ENCODE measurements at regions not wholly inside any gene's neighbourhood (a gene's known extent, or its start where the extent isn't known, plus 50 kb on each side); places are given as distances from the start of the nearest gene placed in this dataset.

DNA sequence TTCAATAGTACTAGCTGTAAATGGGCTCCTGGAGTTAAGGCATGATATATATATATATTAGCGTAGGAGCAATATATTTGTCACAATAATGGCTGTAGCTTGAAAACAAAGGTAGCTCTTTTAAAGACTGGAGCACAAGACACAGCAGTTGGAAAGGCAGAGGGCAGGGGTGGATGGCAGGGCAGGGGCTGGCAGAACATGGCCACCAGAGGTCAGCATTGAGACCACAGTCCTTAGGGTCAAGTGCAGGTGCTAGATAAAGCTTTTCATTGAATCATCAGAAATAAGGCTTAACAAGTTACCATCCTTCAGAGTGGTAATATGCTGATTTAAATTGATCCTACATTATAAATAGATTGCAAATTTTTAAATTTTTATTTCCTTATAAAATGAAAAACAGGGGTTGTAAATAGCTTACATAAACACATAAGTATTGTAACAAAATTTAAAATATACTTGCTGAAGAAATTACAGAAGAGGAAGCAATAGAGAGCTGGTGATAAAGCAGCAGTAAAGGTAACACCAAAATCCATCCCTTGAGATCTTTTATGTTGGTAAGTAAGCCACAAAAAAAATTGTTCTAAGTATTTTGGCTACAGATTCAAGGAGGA is 161.2 kb upstream of the PIEZO2 start:
- DNase-seq = peak in 1 of 2 experiments; percentile 48

DNA sequence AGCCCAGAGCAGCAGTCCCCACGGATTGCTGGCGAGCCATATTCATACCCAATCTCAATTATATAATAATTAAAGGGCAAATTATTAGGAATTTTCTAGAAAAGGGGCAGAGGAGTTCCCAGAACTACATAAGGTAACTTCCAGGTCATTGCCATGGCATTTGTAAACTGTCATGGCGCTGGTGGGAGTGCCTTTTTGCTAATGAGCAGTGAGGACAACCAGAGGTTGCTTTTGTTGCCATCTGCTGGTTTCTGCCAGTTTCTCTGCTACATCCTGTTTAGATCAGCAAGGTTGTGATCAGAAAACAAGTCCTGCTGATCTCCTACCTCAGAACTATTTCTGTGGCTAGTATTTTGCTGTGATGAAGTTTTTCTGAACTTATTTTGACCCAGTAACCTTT is 159.8 kb upstream of the PIEZO2 start:
- DNase-seq = peak in 1 of 2 experiments; percentile 6

DNA sequence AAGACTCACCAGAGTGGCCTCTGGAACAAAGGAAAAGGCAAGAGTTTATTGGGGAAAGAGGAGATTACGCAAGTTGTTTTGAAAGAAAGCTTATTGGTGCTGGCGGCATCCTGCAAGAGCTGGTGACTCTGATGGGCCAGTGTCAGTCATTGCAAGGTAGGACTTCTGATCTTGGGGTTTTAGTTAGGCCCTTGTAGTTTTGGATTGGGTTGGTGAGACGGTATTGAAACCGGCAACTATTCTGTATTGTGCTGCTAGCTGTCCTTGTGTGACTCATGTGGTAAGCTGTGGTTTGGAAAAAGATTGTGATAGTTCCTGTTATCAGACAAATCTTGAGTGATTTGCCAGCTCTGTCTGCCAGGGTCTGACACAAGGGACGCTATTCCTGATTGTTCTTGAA is 159.1 kb upstream of the PIEZO2 start:
- DNase-seq = no peak

DNA sequence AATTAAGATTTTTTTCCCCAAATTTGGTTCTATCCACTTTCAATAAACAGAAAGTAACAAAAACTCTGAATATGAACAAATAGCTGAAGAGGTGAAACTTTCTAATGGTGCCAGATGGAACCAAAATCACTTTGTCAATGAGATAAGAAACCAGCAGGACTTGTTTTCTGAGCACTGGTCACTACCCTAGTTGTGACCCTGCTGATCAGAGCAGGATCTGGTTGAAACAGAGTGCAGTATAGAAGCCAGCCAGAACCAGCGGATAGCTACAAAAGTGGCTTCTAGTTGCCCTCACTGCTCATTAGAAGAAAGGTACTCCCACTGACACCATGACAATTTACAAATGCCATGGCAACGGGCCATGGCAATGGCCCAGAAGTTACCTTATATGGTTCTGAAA is 158.3 kb upstream of the PIEZO2 start:
- no peak for DNase-seq

DNA sequence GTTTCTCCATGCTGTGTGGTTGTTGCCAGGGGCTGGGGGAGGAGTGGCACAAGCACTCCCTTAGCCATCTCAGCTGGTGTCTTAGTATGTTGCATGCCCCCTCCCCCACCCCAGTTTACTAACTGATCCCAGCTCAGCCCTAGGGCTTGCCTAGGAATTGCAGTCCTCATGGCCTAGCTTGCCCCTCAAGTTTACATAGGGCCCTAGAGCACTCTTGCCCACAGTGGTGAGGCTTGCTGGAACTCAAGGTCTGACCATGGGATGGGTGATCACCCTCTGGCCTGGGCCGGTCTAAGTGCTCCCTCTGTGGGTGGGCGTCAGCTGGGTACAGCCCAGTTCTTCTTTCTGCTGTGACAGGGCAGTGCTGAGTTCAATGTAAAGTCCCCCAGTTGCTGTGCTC is 156.1 kb upstream of the PIEZO2 start:
- DNase-seq = no peak

DNA sequence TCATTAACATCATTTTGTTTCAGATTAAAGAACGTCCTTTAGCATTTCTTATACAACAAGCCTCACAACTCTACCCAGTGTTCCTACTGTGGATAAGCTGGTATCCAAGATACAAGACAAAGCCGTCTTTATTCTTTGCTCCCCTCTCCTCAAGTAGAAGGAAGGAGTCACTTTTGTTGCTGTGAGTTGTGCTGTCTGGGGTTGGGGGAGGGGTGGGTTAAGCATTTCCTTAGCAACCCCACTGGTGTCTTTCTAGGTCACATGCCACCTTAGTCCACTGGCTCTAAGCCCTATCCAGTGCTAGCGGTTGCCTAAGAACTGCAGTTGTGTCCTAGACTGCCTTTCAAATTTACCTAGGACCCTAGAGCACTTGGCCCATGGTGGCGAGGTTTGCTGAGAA is 155.6 kb upstream of the PIEZO2 start:
- no peak for DNase-seq

DNA sequence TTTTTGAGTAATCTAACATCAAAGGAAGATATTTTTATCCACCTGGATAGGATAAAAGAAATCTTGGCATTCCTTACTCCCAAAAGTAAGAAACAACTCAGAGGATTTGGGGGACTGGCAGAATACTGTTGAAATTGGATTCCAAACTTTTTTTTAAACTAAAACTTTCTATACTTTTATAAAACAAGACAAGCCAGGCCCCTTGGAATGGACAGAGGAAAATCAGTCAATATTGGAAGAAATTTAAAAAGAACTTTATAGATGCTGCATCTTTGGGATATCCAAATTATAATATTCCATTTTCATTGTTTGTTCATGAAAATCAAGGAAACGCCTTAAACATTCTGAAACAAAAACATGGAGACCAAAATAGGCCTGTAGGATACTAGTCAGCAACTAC is 147.6 kb upstream of the PIEZO2 start:
- DNase-seq = no peak

DNA sequence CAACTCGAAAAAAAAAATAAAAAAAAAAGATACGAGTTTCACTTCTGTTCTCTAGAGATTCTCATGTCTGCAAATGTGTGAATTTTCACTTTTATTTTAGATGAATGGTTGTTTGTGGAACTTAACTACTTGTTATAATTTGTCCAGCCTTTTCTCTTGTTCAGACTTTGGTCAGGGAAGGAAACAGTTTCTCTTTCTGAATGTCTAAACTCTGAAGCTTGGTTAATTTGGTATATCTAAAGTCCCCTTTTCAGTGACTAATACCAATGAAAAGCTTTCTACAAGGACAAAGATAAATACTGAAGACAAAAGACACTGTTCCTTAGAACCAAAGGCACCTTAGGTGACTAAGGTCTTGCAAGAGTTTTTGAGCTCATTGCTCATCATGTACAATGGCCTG is 144.4 kb upstream of the PIEZO2 start:
- no peak for DNase-seq

DNA sequence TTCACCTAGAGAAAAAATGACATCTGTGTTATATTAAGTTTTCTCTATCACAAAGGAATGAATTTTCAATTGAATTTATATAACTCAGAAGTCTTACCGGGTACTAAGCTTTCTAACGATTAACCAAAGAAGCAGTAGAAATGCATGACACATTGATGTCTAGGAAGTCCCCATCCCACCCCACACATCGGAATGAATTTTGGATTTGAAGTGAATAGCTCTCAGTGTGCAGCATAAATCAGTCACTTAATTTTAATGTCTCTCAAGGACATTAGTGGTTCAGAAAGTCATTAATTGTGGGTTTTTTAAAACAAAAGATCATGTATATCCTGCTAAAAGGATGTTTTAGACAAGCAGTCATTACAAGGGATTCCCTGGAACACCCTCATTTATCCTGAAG is 141.4 kb upstream of the PIEZO2 start:
- DNase-seq = no peak

DNA sequence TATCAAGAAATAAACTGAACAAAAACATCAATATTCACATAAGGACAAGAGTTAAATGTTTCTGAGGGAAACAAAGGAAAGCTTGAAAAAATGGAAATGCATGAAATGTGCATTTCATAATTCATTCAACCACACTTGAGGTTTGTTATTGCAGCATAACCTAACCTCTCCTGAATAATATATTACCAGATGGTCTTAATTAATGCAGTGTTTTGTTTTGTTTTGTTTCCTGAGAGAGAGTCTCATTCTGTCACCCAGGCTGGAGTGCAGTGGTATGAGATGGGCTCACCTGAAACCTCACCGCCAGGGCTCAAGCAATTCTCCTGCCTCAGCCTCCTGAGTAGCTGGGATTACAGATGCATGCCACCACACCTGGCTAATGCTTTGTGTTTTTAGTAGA is 139.9 kb upstream of the PIEZO2 start:
- no peak for DNase-seq

DNA sequence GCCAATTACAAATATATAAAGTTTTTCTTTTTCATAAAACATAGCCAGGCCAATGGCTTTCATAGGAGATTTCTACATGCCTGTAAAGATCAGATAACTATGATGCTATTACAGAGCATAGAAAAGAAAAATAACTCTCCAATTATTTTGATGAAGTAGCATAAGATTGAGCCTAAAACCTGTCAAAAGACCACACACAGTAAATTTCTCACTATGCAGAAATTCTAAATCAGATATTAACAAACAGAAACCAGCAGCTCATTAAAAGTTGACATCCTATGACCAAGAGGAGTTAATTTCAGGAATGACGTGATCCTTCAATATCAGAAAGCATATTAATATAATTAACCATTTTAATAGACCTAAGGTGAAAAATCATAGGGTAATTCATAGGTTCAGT is 139.0 kb upstream of the PIEZO2 start:
- DNase-seq = no peak

DNA sequence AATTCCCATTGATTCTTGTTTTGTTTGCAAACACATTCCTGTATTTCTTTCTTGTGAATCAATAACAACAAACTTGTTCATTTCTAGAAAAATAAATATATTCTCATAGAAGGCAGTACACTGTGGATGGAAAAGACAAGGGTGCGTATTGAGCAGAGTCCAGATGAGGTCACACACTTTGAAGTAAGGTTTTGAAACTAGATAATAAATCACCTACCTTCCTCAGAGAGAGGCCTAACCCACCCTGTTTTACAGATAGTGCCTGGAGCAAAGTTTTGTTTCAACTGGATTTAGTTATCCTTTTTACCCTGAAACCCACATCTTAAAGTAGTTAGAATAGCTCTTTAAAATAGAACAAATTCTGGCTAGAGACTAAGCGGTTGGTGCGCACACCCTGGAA is 137.1 kb upstream of the PIEZO2 start:
- DNase-seq = no peak

DNA sequence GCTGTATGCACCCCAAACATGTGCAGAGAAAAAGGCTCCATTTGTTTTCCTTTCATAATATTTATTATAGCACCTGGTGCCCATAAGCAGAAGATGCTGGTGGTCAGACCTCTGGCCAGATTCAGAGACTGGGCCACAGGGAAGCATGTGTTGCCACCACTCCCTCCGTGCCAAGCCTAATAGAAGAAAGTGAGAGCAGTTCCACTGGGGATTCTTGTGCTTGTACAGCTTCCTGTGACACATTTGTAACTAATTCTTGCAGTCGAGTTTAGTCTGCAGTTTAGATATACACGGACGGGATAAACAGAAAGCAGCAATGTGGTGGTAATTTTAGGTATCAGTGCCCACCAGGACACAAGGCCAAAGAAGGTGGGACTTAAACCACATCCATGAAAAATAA is 135.4 kb upstream of the PIEZO2 start:
- DNase-seq = no peak

DNA sequence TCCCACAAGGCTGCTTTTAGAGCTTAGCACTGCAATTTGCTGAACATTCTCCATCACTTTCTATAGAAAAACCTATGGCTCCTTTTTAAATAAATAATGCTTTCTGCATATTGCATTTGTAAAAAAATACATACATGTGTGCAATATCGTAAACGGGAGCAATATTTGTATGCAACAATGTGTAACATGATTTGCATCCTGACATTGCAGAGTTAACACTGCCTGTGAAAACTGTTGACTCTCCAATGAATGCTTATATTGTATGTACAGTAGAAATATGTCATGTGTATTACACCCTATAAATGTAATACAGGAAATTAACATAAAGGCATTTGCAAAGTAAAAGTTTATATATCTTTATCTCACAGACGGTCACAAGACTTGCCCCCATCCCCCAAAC is 135.0 kb upstream of the PIEZO2 start:
- DNase-seq = no peak

DNA sequence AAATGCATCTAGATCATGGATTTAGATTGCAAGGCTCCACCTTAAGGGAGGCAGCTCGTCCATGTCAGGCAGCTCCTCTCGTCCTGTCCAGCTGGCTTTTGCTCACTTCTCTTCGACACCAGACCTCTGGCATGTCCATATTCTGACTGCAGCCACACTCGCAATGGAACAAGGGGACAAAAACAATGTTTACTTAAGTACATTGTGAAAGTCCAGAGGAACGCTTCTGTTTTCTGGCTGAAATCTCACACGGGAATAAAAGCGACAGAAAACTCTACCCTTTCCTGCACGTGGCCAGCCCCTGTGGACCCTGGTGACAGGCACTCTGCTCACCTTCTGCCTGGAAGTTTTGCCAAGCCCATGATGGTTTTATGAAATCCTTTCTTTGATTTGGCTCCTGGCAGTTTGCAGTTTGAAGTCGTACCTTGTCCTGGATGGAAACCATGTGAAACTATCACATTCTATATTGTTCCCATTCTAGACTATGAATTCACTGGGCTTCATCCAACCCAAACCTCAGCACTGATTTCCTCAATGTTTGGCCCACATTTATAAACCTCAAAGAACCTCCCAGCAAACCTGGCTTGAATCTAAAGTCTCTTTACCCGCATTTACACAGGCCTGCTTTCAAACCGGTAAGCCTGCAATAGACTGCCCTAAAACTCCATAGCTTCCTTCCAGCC is 134.3 kb upstream of the PIEZO2 start:
- DNase-seq = no peak

DNA sequence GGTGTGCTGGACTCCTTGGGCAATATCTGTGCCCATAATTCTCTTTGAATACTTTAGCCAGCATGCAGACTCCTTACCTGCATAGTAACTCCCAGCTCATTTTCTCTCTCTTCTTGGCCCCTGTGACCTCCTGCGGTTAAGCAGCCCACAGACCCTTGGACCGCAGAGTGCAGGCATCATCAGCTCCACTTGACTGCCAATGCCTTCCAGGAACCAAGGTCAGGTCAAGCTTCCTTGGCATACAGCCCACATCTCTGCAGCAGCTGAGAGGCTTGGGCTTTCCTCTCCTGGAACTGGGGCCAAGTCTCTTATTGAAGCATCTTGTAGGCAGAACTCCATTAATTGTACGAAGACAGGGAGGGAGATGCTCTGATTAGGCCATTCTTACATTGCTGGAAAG is 130.1 kb upstream of the PIEZO2 start:
- DNase-seq = no peak

DNA sequence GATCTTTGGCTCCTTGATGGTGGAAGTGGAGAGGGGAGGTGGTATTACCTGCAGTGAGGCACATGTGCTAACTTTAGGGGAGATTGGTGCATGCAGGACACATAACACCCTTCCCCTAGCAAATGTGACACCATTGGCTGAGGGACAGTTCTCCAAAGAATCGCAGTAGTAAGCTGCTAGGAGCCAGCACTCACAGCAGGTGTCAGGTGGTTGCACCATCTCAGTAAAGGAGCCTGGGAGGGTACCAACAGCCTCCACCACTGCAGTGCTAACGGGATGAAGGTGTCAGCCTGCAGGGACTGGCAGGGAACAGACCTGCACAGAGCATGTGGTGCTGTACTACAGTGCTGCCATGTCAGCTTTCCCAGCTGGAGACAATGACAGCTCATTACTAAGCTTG is 127.3 kb upstream of the PIEZO2 start:
- DNase-seq = no peak

DNA sequence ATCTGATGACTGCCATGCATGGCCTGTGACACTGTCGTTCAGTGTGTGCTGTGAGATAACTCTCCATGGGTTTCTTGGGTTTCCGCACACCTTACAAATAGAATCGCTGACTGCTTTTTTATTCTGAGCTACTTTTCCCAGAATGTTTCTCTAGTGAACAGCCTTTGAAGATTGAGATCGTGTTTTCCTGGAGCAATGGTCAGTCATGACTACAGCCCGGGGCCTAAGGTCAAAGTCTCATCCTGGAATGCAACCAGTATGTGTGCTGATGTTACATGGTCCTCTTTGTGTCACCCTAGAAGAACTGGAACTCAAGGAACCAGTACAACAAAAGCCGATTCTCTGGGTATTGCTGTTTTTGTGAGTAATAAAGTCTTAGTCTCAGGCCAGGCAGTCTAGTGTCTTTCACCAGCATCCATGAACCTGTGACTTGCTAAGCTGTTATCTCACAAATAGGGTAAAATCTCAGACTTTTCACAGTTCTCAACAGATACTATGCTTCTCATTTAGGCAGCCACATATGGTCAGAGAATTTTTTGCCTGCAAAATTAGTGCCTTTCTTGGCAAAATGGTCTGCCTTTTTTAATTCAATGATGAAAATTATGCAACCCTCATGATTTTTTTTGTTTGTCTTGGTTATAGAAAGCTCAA is 124.9 kb upstream of the PIEZO2 start:
- DNase-seq = no peak

DNA sequence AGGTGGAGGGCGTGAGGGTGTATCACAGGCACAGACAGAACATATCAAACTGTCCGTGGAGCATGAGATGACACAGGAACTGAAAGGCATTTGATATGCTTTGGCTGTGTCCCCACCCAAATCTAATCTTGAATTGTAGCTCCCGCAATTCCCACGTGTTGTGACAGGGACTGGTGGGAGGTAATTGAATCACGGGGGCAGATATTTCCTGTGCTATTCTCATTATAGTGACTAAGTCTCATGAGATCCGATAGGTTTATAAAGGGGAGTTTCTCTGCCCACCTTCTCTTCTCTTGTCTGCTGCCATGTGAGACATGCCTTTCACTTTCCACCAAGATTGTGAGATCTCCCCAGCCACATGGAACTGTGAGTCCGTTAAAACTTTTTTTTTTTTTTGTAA is 123.1 kb upstream of the PIEZO2 start:
- no peak for DNase-seq

DNA sequence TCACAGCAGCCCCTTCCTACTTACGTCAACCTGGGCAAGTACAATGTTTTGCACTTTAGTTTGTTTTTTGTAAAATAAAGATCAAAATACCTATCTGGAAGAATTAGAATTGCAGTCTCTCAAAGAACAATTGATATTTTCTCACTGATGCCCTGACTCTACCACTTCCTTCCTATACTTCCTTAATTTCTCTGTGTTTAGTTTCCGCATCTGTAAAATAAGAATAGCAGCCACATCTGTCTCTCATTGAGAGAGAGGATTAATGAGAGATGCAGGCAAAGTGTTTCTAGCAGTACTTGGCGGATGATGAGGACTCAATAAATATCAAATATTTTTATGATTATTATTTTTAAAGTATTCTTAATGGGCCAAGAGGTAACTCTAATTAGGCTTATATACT is 122.6 kb upstream of the PIEZO2 start:
- no peak for DNase-seq

DNA sequence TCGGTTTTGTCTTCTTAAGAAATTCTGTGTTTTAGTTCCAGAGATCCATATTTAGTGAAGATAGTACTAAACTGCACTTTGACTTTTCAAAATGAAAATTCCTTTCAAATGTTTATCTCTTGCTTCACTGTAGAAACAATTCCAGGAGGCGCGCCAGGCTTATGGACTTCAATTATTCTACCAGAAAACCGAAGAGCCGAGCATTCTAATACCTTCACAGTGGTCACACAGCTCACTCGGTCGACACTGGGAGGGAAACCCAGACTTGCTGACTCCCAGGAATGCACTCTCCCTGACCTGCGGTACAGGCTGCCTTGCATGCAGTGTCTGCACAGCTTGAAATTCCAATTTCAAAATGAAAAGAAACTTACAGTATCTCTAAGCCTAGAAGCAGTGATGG is 119.9 kb upstream of the PIEZO2 start:
- DNase-seq = no peak

DNA sequence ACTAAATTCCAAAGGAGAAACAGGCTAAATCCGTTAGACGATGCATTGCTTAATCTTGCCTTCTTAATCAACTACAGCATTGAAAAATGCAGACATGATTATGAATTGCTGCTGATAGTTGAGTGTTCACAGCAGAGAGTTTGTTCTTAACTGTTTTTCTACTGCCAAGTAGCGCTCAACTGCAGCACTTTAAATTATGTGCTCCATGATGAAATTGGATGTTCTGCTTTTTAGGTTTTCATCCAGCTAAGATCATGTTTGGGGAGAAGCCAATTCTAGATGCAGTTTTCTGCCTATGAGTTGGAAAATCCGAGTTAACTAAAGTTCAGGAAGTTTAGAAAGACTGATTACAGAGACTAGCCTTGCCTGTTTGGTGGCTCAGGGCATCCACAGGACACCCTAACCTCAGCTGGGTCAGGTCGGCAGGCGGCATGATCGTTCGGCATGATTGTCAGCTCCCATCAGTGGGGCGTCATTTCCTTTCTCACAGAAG is 119.4 kb upstream of the PIEZO2 start:
- no peak for DNase-seq

DNA sequence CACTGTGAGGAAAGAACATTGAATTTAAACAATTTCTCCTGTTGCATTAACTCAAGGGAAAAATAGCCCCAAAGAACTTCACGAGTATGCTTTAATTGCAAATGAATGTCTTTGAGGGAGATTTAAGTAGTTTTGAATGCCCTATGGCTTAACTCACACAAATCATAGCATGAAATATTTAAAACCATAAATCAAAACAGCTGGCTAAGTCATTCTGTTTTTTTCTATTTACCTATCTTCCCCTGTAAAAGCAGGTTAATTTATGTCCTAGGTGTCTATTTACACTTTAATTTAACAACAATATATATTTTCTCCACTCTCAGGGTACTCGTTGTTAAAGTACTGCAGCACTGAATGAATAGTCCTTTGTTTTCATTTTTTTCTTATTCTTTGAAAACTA is 118.8 kb upstream of the PIEZO2 start:
- DNase-seq = no peak

DNA sequence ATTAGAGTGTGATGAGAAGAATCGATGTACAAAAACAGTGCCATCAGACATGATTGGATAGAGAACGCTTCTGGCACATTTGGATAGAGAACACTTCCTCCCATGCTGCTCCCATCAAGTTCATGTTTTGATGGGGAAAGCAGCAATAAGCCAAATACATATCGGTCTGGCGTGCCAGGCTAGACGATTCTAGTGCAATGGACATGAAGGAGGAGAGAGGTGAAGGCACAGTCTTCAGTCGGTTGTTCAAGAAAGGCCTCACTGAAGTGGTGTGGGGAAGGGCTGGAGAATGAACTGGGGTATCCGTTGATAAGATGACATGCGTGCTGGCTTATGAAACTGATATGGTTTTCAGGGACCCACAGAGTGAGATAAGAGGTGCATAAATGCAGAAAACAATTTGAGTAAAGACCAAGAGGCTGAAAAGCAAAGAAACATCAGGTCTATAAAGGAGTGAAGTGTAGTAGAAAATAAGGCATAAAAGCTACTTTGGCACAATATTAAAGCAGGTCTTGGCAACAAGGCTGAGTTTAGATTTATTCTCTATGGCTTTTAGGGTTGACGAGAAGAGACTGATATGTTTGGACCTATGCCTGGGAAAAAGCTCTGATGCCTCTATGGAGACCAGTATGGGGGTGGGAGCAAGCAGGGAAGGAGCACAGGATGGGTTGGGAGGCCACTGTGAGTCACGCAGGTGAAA is 117.6 kb upstream of the PIEZO2 start:
- DNase-seq = no peak

All from SW 1271 (cell line).